ENCODE measurements at regions not wholly inside any gene's neighbourhood (a gene's known extent, or its start where the extent isn't known, plus 50 kb on each side); places are given as distances from the start of the nearest gene placed in this dataset.
"Not testable (repeated sequence)": the region's sequence is repeated elsewhere in the genome, so short reads cannot be mapped to it uniquely, and the experiment has no call there.

- no peak for DNase-seq
Observed at GRCh38 chr12:97938031-97938430, 475.4 kb downstream of the RMST start.

DNA sequence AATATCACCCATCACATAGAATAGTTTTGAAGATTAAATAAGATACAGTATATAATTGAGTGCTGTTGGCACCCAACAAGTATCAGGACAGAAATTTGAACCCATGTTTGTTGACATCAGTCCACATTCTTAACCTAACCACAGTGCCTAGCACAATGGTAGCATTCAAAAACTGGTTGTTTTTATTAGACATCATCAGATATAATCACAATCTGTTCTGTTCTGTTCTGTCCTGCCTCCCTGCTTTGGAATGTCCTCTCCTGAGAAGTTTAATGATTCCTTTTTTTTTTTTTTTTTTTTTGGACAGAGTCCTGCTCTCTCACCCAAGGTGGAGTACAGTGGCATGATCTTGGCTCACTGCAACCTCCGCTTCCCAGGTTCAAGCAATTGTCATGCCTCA, 476.6 kb downstream of the RMST start:
- DNase-seq = no peak

- no peak for DNase-seq
Observed at GRCh38 chr12:97940105-97940504, 477.5 kb downstream of the RMST start.

DNA sequence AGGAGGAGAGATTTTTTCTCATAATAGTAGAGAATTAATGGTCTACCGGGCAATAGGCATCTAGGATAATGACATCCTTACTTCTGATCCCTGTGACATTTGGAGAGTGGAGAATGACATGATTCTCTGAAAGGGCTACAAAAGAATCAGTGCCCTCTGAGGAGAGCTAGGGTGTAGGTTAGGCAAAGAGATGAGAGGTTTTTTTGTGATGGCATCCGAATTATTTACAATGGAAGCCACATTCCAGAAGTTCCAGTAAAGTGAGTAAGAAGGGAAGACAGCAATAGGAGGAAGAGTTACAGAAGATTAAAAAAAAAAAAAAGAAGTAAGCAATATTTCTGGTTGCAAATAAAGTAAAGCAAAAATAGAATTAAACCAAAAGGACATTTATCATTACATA, 478.0 kb downstream of the RMST start:
- no peak for DNase-seq

DNA sequence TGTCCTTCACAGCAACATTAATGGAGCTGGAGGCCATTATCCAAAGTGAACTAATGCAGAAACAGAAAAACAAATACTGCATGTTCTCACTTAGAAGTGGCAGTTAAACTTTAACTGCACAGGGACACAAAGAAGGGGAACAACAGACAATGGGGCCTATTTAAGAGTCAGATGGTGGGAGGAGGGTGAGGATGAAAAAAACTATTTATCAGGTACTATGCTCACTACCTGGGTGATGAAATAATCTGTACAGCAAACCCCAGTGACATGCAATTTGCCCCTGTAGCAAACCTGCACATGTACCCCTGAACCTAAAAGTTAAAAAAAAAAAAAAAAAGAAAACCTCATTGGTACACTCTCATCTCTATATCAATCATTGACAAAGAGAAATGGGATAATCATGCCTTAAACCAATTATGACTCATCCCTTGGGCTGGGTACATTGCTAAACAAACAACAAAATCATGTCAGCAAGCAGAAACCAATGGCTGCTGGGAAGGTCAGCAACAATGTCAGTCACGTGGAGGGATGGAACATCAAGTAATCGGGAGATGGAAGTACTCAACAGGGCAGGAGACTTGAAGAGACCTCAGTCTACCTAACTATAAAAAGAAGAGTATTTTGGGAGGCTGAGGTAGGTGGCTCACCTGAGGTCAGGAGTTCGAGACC, 479.2 kb downstream of the RMST start:
- no peak for DNase-seq

DNA sequence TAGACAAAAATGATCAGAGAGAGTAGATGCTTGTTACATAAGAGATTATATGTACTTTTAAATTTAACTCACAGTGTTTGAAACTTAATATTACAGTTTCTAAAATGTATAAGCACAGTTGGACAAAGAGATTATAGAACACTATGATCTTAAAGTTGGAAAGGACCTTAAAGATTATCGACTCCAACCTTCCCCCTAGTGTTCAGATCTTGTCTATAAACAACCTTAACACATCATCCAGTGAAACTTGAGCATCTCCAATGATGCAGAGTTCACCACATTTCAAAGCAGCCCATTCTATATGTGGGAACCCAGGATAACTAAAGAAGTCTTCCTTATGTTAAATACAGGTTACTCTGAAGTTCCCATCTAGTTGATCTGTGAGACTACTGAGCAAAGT, 480.8 kb downstream of the RMST start:
- no peak for DNase-seq

- no peak for DNase-seq
Observed at GRCh38 chr12:97944576-97944975, 482.0 kb downstream of the RMST start.

- no peak for DNase-seq
Observed at GRCh38 chr12:97946701-97947100, 484.1 kb downstream of the RMST start.

DNA sequence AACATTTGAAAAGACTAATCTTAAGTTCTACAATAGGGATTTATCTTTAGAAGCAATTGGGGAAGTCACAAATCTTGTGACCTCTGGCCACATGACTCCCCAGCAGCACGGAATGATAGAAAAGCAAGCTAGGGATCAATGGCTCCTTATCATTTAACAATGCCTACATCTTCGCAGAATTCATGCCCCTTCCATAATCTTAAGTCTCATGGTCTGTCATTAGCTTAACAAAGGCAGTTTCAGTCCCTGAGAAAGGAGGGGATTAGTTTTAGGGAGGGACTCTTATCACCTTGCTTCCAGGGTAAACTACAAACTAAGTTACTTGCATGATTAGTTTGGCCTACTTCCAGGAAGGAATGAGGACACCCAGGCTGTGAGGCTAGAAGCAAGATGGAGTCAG, 486.0 kb downstream of the RMST start:
- no peak for DNase-seq

DNA sequence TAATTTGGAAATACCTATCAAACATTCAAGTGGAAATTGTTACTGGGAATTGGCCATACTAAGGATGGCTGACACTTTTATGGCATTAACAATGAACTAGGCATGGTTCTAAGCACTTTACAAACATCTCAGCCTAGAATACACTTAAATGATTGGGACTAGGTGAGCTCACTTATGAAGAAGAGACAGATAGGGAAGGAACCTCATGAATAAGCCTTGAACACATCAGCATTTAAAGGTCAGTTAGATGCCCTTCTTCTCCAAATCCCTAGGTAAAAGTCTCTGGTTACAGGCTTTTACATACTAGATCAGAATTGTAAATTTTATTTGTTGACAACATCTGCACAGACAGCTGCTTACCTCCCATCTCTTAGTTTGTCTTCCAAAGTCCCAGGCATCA, 488.6 kb downstream of the RMST start:
- no peak for DNase-seq

DNA sequence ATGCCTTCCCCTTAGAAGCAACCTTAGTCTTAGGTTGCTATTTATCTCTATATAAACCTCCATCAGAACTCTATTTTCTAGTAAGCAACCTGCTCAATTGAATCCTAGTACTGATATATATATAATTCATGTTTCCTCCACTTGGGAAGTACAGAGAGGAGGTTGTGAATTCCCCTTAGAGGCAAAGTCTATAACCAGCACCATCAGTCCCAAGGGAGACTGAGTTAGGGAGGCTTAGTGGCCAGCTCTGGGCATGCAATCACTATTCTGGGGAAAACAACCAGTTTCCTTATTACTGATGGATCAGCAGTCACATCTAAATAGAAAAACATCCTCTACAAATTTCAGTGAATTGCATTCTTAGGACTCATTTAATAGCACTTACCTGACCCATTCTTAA, 489.1 kb downstream of the RMST start:
- no peak for DNase-seq

DNA sequence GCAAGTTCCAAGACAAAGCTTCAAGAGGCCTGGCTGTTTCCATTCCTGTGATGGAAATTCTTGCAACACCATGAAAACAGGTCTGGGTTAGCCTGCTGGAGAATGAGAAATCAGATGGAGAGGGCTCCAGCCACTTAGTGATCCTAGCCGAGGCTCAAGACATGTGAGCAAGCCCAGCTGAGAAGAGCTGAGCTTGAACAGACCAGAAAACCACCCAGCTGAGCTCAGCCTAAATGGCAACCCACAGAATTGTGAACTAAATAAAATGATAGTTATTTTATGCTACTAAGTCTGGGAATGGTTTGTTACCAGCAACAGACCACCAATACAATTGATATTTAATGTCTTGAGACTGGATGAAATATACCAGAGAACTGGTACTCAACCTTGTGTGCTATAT, 494.5 kb downstream of the RMST start:
- DNase-seq = no peak

DNA sequence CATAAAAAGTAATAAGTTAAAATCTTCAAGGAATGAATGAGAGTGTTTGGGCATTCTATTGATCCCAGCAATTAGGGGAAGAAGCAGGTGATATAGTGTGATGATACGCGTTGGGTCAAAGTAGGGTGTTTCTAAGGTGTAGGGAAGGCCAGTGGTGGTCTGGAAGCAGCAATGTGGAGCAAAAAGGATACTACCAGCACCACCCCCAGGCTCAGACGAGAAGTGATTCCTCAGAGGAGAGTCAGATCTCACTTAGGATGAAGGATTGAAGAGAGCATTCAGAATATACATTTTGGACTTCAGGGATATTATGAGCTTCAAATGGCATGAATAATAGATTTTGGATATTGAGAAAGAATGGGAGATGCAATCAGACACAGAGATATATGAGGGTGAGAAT, 497.6 kb downstream of the RMST start:
- DNase-seq = no peak

DNA sequence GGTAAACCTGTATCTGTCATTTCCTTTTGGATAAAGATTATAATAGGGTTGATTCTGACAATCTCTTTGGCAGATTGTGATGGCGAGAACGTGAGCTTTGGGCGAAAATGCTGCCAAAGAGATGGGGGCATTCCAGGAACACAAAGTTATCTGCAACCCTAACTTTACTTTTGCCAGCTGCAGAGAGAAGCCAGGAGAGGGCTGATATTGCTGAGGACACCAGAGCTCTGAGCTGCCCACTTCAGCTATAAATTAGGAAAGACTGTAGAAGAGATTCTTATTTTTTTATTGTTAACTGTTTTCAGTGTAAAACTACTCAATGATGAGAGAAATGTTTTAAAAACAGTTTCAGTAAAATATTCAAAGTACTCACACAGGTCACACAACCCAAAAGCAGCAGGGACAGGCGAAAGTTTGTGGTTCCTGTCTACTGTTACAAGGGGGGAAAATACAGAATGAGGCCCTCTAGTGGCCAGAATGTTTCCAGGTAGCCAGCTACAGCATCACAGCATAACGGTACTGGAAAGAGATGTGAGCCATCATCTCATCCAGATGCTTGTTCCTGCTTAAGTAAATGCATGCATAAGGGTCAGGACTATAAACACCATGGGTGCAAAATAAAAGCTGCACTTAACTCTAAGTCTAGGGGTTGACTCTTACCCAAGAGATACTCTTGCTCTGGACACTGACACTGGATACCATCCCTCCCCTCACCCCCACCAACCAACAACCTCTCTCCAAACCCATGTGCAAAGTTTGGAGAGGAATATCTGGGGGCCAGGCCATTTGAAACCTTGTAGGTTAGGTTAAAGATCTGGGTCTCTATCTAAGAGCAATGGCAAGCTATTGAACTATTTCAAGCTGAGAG, 498.4 kb downstream of the RMST start:
- DNase-seq = no peak

GRCh38 chr12:97967831-97968230, 505.2 kb downstream of the RMST start:
- DNase-seq = no peak

DNA sequence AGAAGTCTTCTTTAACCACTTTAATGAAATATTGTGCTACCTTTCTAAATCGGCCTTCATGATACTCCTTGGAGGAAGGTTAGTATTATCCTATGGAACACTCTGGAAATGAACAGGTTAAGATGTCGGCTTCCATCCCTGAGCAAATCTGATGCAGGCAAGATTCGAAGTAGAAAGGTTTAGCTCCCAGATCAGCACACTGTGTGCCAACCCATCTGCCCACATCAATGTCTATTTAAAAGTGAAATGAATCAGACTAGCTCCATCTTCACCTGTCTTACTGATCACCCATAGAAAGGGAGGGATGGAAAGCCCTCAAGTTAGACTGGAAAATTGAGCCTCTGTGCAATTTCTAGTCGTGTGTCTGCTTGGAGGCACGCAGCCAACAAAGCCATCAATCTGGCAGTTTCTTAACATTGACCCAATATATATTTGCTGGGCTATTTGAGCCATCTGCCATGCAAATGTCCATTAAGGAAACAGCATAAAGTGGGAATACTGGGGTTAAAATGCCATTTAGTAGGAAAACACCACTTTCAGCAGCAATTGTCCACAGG, 506.1 kb downstream of the RMST start:
- DNase-seq = no peak

GRCh38 chr12:97977870-97978405, 515.3 kb downstream of the RMST start:
- no peak for DNase-seq

DNA sequence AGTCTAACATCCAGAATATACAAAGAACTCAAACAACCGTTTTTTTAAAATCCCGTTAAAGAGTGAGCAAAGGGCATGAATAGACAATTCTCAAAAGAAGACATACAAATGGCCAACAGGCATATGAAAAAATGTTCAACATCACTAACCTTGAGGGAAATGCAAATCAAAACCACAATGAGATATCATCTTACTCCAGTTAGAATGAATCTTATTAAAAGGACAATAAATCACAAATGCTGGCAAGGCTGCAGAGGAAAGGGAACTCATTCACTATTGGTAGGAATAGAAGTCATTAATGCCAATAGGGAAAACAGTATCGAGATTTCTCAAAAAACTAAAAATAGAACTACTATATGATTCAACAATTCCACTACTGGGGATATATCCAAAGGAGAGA, 520.1 kb downstream of the RMST start:
- DNase-seq = no peak

DNA sequence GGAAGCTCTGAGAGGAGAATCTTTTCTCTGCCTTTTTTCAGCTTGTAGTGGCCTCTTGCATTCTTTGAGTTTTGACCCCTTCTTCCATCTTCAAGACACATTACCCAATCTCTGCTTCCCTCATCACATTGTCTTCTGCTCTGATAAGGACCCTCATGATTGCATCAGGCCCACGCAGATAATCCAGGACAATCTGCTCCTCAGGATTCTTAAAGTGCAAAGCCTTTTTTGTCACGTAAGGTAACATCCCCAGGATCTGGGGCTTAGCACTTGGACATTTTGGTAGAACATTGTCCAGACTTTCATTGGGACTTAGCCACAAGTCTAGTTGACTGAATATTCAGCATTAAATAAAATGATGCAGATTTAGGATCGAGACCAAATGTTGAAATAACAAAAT, 521.2 kb downstream of the RMST start:
- DNase-seq = no peak

DNA sequence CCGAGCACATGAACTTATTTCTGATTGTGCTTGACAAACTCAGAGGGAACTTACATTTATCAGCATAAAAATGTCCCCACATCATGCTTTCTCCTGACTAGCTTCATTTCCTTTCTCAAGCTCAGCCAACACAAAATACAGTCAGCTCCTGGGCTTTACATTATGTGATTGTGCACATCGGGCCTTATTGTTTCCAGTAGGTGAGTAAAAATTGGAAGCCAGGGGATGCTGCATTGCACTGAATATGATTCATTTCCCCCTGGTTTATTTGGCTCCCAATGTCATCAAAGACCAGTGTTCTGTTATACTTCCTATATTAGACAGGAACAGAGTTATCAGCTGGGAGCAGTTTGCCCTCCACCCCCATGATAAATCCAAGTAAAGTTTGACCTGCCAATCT, 521.8 kb downstream of the RMST start:
- DNase-seq = no peak

GRCh38 chr12:97984974-97985580, 522.5 kb downstream of the RMST start:
- DNase-seq = no peak

GRCh38 chr12:97985834-97986233, 523.2 kb downstream of the RMST start:
- no peak for DNase-seq

DNA sequence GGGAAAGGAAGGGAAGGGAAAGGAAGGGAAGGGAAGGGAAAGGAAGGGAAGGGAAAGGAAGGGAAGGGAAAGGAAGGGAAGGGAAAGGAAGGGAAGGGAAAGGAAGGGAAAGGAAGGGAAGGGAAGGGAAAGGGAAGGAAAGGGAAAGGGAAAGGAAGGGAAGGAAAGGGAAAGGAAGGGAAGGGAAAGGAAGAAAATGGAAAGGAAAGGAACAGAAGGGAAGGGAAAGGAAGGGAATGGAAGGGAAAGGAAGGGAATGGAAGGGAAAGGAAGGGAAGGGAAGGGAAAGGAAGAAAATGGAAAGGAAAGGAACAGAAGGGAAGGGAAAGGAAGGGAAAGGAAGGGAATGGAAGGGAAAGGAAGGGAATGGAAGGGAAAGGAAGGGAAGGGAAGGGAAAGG, 526.0 kb downstream of the RMST start:
- DNase-seq = not testable (repeated sequence)

Measured in activated naive CD4-positive, alpha-beta T cell treated with anti-CD3 and anti-CD28 coated beads, Interleukin-2, amount 50 U/mL, for 16 hours (primary cell).